HL-60/S4 treated with retinoic acid at 250 ng/mL for 4 days and 3 days (cell line): ENCODE measurements at regions not wholly inside any gene's neighbourhood (a gene's known extent, or its start where the extent isn't known, plus 50 kb on each side); places are given as distances from the start of the nearest gene placed in this dataset.

ENCODE experiments used
- in situ Hi-C: fragments of 300-500 bp; cut with MboI; formaldehyde crosslinking; loops from 2 replicates; pipeline ENCODE4 v1.7.0; 2022; ENCODE audit warnings: low sequenced_read_pairs

DNA sequence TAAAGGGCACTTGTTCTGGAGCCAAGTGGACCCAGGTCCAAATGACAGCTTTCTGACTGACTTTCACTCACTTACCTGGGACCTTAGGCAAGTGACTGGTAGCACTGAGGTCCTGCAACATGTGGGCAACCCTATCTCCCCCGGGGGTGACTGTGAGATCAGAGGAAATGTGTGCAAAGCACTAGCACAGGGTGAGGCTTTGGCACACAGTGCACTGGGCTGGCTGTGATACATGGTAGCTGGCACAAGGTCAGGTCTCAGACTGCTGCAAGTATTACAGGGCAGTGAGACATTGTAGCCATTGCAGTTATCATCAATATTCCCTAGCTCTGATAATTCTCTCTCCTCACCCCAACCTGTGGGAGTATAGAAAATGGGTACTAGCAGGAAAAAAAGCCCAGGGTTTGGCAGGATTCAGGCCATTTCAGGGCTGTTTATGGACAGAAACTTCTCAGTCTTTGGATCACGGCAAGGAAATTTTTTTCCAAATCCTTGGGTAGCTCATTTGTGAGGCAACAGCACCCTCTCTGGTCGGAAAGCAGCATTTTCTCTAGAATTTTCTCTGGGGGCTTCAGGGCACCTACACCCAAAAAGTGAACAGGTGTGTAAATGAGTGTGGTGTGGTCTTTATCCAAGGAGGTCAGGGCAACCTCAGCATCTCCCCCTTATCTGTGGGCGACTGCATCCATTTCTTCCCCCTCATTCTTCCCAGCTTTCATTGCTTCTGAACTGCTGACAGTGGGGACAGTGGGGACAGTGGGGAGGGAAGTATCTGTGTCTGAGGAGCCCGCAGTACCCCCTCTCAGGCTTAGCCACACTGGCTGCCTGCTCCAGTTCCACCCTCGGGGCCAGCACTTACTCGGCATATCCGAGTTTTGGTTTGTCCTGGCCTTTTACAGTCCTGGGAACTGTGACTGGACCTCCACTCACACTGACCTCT is 148.7 kb upstream of the PHACTR3 start:
- in situ Hi-C loops, result no loop called here

DNA sequence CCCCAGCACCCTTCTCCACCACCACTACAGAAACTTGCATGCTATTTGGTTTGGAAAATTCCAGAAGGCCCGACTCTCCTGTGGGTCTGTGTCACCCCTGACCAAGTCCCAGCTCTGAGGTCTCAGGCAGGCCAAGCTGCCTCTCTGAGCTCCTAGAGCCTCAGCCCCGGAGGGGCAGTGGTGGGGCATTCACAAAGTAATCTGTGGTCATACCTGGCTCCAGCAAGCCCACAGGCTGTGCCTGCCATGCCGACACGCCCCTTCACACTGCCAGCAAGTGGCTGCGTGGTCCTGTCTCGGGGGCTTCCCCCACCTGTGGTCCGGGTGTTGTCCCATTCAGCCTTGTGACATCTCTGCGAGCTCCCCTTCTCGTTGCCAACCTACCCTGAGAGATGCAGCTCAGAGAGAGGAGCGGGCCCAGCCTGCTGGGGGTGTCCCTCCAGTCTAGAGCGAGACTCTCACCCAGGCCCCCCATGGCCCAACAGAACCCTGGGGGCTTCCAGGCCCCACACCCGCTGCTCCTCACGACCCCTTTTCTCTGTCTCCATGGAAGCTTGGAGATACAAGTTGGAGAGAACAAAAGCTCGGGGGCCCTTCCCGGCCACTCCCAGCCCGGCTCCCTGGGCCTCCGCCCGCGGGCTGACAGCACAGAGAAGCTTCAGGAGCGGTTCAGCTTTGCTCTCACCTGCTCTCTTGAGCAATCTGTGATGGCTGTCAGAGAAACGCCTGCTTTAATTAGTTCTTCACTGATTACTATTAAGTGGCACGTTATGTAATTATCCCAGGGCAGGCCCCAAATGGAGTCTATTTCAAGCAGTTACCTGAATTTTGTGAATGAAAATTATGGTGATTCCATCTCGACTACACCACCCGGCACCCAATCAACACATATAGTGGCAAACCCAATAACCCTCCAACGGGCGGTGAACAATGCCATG is 147.7 kb upstream of the PHACTR3 start:
- in situ Hi-C loops, result no loop called here

DNA sequence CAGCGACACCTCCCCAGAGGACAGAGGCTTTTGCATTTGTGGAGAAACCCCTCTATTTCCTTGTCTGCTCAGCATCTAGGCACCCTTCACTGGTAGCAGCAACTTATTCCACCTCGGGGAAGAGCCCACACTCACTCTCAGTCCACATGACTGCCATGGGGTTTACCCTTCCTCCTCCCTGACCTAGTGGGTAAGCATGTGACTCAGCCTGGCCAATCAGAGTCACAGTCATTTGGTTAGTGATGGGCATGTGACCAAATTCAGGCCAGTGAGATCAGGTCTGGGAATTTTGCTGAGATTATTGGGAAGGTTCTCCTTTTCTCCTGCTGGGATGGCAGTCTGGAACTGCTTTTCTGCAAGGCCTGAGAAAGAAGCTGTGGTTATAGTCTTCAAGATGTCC is 145.7 kb upstream of the PHACTR3 start:
- in situ Hi-C loops, result no loop called here

DNA sequence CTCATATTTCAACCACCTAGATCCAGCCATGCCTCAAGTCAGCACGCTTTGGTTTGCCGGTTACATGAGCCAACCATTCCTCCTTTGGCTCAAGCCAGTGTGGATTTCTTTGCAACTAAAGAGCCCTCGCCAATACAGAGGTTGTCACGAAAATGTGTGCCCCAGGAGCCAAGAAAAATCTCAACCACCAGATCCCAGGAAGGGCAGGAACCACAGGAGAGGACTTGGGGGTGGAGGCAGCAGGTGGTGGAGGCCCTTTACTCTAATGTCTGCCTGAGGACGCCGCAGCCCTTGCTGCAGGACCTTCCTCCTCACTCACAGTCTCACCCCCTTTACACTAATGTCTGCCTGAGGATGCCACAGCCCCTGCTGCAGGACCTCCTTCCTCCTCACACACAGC is 144.8 kb upstream of the PHACTR3 start:
- in situ Hi-C loops, result no loop called here

DNA sequence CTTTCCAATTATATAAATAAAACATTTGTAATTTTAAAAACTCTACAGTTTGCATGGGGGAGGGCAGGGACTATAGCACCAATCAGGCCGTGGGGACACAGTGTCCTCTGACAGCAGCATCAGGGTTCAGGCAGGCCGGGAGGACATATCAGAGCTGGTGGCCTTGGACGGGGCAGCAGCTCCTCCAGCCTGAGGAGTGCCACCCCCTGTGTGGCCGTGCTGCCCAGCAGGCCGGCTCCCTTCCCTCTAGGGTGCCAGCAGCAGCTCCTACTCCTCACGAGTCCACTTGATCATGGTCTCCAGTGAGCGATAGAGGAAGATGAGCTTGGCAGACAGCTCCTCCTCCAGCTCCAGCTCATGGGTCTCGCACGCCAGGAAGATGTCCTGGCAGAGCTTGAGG is 144.0 kb upstream of the PHACTR3 start:
- in situ Hi-C loops, result no loop called here

DNA sequence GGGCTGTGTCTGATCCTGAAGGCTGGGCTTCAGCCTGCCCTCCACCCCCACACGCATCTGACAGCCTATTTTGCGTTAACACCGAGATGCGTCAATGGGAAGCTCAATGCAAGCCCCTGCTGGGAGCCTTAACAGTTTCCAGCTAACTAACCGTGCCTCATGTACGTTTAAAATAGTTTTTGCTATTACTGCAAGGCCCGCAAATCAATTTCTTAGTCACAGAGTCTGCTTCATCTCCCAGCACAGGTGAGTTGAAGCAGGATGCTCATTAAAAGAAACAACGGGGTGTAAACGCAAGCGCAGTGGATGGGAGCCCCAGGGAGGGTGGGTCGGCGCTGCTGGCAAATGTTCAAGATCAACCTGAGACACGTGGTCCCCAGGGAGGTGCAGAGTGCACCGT is 142.8 kb upstream of the PHACTR3 start:
- in situ Hi-C loops, result no loop called here

DNA sequence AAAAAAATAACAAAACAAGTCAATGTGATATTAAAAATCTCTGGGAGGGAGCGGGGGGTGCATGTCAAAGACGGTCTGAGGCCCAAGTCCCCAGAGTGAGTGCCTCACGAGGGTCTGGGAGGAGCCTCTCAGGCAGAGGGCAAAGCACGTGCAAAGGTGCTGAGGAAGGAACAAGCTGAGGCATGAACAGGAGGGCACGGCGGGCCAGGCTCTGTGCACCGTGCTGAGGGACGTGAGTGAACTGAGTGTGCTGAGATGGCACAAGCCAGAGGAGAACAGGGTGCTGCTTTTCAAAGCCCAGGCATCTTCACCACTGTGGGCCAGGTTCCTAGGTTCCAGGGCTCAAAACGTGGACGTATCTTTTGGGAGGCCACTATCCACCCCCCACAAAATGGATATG is 142.1 kb upstream of the PHACTR3 start:
- in situ Hi-C loops, result no loop called here

DNA sequence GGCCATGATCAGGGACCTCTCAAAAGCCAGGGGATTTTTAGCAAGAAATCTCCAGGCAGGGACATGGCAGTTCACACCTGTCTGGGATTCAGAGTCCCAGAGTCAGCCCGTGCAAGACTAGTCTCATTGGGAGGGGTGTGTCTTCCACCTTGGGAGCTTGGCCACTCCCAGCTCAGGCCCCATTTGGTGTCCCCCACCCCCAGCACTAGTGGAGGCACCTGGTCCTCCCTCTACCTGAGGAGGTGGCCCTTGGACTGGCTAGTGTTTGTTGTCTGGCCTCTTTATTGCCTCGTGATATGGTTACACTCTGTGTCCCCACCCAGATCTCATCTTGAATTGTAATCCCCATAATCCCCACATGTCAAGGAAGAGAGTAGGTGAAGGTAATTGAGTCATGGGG is 140.8 kb upstream of the PHACTR3 start:
- in situ Hi-C loops, result no loop called here

DNA sequence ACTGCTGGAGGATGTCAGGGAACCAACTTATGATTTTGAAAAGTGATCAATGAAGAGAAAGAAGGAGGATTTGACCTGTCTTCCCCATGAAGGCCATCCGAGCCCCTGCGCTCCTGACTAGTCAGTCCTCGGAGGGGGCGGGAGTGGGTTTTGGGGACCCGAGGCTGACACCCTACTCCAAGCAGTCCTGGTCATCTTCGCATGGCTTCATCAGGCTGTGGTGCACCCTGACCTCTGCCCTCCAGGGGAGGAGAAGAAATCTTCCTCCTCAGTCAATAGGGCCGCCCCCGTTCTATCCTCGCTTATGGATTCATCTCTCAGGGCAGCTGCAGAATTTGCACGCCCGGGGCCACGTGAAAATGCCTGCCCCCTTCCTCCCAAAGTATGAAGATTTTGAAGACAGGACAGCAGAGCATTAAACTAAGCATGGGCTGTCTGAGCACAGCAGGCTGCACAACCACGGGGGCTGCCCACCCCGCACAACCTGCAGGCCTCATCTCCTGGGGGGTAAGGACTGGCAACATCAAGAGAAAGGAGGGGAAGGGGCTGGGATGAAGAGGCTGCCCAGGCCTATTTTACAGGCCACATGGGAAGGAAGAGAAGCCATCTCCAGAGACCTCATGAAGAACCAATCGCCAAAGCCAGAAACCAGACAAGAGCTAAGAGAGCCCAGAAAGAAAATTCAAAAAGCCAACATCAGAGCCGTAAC is 138.1 kb upstream of the PHACTR3 start:
- in situ Hi-C loops, result no loop called here

DNA sequence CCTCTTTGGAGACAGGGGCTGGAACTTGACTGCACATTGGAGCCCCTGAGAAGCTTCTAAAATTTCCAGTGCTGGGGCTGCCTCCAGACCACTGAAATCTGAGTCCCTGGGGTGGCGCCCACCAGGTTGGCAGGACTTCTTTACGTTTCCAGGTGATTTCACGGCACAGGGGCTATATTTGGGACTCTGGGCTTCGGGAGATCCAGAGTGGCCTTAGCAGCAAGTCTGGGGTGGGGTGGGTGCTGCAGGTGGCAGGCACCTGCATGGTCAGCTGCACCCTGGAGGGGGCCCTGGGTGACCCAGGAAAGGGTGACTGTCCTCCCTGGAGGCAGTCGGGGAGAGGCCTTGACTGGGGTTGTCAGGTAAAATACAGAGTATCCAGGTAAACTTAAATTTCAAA is 135.5 kb upstream of the PHACTR3 start:
- in situ Hi-C loops, result no loop called here

DNA sequence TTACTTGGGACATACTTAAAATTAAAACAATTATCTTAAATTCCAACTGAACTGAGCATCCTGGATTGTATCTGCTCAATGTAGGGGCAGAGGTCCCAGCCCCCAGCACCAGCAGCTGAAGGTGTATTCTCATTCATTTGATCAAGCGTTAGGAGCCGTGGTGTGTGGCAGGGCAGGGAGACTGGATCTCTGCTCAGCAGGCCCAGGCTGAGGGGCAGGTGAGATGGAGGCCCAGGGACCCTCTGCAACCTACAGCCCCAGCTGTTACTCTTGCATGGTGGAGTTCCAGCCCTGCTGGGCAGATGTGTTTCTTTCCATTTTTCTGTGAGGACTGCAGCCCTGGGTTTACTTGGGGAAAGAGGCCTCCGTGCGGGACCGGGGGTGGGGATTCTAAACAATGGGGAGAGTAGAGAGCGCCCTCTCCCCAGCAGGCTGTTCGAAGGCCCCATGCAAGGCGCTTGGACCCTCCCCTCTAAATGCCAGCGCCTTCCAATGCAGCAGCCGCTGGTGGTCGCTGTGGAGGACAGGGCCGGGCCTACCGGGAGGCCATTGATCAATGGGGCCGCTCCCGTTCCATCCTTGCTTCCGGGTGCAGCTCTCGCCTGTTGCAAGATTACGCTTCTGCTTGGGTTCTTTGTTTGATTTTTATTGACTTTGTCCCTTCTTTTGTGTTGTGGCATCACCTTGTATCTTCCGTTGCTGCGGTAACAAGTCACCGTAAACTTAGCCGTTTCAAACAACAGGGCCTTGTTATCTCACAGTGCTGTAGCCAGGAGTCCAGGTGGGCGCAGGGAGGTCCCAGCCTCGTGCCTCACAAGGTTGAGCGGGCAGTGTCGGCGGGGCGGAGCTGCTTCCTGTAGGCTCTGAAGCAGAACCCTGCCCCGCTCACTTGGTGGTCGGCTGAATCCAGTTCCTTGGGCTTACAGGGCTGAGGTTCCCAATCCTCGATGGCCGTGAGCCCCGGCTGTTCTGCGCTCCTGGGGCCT is 134.8 kb upstream of the PHACTR3 start:
- in situ Hi-C loops, result no loop called here

DNA sequence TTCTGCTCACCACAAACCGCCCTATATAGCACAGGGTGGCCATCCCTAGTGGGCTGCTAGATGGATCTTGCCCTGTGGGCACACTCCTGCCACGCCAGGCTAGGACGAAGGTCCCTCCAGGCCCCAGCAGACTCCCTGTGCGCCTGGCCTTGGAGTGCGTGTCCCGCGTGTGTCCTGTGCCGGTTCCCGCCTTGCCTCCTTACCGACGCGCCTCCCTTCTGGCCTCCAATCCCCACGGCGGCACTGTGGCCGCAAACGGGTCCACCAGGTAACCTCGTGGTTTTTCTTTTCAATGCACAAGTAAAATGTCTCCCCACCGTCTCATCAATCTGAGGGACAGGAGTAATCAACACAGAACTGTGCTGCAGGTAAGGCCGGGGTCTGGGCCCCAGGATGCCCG is 133.8 kb upstream of the PHACTR3 start:
- in situ Hi-C loops, result no loop called here

DNA sequence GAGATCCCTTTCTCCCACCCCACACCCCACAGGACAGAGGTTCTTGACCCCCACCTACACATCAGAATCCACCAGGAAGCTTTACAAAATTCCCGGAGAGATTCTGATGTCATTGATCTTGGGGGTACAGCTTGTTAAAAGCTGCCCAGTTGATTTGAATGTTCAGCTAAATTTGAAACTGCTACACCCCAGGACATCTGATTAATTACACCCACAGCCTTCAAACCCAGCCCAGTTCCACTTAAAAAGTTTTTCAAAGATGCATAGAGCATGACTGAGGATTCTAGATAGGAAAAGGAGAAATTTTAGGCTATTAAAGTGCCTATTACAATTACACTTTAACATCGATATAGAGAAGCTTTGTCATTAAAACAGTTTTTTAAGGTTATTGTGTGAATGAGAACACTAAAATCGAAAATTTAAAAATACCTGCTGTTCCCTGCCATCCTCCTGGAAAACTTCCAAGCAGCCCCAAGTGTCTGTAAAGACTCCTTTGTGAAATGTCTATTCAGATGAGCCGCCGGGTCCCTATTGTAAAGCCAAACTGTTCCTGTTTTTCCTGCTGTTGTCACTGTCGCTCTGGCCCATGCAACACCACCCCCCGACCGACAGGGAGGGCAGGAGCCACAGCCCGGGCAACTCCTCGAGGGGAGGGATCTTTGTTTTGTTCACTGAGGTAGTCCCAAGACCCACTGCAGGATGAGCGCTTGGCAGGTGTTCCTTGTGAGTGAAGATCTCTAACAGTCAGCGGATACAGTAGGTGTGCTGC is 132.5 kb upstream of the PHACTR3 start:
- in situ Hi-C loops, result no loop called here

DNA sequence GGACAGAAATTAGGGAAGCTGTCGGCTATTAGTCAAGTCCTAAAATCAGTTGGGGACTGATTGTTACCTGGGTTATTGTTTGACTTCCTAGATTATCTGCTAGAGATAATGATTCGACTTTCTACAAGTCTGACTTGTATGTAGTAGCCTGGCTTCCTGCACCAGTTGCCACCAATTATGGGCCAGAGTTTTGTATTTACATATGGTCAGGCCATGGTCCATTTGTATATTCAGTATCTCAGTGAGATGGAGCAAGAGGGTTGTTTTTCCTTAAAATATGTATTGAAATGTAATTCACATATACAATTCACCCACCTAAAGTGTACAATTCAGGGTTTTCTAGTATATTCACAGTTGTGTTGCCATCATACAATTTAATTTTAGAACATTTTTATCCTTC is 130.6 kb upstream of the PHACTR3 start:
- in situ Hi-C loops, result no loop called here

DNA sequence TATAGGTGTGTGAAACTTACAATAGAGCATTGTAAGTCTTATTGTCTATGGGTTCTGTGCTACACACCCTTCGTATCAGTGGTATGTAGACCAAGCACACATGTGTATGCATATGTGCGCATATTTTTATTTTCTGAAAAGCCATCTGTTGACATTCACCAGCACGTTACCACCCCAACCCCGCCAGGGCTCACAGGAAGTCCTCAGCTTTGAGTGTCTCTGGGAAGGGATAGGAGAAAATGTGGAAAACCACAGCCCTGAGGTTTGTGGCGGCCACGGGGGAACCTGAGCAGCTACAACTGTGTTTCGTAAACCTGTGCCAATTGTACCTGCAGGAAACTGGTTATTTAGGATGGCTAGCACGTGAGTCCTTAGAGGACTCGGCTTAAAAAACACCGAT is 123.3 kb upstream of the PHACTR3 start:
- in situ Hi-C loops, result no loop called here

DNA sequence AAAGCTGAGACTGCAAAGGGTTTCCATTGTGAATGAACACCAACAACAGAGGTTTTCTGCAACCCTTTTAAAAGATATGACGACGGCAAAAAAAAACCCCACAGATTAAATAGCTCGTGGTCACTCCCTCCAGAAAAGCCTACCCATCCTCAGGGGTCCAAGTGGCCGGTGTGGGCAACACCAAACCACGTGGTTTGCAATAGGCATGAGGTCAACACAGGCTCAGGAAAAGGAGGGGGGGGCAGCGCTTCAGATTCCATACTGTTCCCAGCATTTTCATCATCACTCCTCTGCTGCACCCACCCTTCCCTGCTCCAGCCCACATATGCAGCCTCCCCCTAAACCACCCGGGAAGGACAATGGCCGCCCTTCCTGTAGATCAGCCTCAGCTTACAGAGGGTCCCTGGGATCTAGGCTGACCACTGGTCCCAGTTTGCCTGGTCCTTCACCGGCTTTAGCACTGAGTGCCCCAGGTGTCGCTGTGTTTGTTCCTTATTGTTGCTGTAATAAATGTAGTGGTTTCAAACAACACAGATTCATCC is 122.8 kb upstream of the PHACTR3 start:
- in situ Hi-C loops, result no loop called here

DNA sequence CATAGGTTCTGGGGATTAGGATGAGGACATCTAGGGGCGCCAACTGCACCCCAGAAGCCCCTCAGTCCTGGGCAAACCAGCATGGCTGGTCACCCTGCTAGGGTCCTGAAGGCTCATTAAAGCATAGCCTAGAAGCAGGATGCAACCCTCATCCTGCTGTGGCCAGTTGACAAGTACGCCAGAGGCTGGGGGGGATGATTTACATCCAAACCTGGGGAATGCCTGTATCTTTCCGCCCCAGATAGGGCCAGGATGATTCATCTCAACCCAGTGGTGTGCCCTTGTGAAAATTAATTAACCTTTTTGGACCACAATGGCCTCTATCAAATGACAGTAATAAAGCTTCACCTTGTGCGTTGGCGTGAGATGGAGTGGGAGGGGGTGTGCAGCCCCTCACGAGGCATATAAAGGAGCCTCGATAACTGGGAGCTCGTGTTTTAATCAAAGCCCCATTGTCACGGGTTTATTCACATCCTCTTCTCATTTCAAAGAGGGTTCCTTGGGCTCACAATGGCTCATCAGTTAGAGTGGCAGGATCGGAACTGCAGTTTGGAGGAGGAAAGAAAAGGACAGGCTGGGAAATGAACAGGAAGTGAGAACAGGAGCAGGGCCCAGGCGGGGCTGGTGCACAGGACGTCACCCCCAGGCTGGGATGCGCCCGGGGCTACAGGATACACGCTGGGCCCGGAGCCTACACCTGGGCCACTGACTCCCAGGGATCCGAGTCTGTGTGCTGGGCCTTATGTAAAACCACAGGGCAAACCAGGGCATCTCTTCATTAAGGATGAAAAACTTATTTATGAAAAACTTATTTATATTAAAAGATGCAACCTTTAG is 121.8 kb upstream of the PHACTR3 start:
- in situ Hi-C loops, result no loop called here

DNA sequence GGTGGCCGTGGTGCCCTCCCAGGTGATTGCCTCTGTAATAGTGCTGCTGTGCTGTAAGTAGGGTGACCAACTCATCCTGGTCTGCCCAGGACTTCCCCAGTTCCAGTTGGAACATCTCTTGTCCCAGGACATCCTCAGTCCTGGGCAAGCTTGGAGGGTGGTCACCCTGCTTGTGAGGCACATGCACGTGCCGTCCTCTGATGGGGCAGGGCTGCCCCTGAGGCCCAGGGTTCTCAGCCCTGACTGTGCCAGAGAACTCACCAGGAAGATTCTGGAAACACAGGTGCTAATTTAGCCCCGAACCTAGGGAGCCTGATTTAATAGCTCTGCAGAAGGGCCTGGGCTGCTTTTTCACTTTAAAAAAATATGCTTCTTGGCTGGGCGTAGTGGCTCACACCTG is 120.9 kb upstream of the PHACTR3 start:
- in situ Hi-C loops, result no loop called here
